Pons (tissue), 1 donor: ENCODE measurements at regions not wholly inside any gene's neighbourhood (a gene's known extent, or its start where the extent isn't known, plus 50 kb on each side); places are given as distances from the start of the nearest gene placed in this dataset.

Experiments used
- DNase-seq: peaks from one replicate; pipeline ENCODE4 v3.0.0-alpha.2; 2016; ENCODE audit warnings: low spot score

DNA sequence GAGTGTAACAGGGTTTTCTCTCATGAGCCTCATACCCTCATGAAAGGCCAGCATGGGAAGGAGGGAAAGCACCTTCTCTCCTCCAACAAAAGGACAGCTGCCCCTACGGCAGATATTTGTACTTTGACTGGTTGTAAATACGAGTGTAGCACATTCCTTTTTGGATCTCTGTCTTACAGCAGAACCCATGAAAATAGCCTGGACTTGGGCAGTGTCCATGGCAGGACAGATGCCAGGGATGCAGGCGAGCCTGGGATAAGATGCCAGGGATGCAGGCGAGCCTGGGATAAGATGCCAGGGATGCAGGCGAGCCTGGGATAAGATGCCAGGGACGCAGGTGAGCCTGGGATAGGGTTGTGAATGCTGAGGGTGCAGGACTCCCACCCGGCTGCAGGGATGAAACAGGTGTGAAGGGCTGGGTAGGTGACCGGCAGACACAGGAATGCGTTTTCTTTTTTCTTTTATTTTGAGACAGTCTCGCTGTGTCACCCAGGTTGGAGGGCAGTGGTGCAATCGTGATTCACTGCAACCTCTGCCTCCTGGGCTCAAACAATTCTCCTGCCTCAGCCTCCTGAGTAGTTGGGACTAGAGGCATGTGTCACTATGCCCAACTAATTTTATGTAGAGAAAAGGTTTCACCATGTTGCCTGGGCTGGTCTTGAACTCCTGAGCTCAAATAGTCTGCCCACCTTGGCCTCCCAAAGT lies 120.0 kb downstream of the BEGAIN start:
- DNase-seq = no peak

DNA sequence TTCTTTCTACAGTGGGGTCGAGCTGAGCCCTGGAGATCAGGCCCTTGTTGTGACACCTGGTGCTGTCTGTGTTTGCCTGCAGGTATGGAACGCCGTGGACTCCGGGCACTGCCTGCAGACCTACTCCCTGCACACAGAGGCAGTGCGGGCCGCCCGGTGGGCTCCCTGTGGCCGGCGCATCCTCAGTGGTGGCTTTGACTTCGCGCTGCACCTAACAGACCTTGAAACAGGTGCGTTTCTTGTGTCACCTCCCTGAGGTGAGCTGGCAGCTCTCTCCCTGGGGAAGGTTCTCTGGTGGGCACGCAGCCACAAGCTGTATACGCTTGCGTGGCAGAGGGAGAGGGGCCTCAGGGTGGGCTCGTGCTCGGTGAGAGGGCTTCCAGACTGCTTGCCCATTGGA lies 119.3 kb downstream of the BEGAIN start:
- no peak for DNase-seq

DNA sequence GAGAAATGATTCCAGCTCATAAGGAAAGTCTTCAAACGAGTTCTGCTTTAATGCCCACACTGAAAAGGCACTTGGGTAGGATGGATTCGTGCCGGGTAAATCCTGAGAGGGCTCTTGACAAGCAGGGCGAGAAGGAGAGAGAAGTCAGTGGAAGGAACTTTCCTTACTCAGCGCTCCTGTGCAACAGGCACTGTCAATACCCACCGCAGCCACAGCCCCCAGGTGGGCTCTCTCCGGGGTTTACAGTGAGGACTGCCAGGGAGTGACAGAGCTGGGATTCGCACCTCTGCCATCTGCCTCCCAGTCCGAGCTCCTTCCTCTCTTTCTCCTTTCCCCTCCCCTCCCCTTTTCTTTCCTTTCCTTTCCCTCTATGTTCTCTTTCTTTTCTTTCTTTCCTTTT lies 118.7 kb downstream of the BEGAIN start:
- DNase-seq = no peak

DNA sequence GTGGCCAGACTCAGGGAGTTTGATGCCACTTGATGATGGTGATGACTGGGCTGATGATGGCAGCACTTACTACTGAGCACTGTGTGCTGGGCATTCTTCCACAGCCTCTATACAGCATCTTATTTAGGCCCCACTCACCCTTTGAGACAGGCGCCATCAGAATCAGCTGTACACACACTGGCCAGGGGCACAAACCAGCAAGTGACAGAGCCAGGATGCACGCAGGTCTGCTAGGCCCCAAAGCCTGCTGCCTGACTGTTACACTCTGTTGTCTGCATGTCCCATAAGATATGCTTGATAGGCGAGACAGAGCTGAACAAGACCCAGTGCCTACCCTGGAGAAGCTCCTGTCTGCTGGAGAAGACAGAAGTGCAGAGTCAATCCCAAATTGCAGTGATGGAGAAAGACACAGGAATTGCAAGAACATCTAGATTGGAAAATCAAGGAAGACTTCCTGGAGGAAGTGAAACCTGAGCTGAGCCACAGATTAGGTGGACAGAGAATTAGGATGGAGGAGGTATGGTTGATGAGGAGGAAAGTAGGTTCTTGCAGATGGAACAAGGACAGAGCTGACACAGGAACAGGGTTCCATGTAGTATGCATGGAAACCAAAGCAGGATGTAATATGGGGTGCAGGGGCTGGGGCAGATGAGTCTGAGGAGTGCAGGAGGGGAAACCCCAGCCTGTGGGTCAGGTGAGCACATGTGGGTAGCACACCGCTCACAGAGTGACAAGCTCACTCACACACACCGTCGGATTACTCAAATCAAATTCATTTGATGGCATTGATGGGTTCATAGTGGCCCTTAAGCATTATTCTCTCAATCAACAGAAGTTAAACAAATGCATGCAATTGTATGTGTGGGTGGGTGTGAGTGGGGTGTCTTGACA lies 117.3 kb downstream of the BEGAIN start:
- DNase-seq = no peak

DNA sequence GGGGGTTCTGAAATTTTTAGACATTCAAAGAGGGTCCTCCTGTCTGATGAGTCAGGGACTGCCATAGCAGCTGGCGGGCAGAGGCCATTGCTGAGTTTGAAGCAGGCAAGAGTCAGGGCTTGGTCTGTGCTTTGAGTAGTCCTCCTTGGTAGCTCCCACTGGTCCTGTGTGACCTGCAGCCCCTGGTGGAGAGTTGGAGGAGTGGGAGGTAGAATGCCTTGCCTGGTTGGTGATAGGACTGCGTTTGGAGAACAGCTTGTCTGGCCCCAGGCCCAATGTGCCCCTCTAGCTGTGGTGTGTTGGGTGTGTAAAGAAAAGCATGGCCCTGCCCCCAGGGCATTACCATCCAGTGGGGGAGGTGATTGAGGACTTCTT lies 116.7 kb downstream of the BEGAIN start:
- no peak for DNase-seq

DNA sequence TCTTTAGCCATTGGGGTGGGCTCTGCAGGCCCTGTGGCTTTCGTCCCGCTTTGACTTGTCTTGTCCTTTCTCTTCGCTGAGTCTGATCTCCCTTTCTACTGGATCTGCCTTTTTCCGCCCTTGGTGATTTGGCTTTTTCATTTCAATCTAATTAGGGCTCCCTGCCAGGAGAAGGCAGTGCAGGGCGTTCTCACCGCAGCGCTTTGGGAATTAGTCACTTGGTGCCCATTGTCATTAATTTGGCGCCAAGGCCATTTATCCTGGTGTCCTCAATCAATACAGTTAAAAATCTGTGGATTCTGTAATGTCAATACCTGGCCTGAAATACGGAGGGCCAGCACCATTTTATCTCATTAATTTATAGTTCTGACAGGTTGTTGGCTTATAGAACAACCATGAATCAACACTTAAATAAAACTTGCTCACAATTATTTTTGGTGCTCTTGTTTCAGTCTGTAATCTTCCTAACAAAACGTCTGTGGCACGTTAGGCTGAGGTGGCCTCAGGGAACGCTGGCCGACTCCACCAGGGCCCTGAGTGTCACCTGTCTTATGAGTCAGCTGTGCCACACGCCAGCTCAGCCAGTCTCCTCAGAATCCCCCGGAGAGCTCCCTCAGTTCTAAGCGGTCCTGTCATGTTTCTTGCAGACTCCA lies 115.7 kb downstream of the BEGAIN start:
- no peak for DNase-seq

DNA sequence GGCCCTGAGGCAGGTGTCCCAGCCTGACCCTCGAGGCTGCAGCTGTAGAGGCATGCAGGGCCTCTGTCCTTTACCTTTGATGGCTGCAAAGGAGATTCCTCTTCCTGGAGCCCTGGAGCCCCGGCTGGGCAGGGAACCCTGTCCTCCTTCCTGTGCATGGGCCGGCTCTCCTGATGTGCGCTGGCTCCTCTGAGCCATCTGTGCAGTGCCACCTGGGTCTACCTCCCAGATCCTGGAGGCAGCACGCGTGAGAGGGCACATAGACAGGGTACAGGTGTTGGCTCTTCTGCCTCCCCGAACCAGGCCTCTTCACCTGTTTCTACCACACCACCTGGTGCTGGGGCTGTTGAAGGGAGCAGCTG lies 115.1 kb downstream of the BEGAIN start:
- DNase-seq = no peak

DNA sequence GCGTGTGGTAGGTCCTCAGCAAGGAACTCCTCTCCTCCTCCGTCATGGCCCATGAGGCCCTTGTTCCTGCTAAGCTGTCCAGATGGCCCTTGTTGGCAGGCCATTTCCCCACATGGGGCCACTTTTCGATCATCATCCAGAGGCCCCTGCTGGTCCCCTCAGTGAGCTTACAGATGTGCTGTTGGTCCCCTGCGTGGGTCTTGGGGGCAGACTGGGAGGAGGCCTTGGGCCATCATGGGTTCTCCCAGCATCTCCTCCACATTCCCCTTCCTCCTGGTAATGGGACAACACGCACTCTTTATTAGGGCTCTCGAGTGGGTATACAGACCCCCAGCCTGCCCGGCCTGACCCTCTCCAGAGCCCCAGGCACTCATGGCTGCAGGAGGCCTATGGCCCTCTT lies 114.7 kb downstream of the BEGAIN start:
- DNase-seq = no peak

DNA sequence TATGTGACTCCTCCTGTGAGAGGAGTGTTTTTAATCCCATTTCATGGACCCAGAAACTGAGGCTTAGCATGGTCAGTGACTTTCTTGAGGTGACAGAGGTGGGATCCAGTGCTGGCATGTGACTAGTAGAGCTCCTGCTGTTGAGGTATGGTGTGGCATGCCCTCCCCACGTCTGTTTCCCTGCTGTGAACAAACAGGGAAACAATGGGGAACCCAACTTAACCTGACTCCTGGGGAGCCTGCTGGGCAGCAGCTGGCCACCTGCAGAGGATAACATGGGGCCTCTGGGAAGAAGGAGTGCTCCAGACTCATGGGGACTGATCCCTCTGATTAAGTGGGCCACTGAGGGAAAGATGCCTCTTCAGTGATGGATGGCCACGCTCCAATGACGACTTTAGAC lies 114.0 kb downstream of the BEGAIN start:
- DNase-seq = no peak

DNA sequence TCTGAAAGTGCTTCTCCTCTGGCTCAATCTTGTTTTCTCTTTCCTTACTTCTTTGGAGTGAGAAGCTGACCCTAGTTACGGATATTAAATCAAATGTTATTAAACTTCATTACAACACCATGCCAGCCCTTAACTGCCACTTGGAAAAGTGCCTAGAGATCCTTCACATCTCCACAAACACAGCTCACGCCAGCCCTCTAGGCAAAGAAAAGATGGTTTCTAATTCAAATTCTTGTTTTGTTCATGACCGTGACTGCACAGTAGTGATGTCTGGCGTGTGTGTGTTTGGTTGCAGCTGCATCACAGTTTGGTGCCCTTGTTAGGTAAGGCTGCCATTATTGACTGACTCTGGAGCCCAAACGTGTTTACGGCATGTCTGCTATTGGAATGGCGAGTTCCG lies 113.0 kb downstream of the BEGAIN start:
- no peak for DNase-seq

DNA sequence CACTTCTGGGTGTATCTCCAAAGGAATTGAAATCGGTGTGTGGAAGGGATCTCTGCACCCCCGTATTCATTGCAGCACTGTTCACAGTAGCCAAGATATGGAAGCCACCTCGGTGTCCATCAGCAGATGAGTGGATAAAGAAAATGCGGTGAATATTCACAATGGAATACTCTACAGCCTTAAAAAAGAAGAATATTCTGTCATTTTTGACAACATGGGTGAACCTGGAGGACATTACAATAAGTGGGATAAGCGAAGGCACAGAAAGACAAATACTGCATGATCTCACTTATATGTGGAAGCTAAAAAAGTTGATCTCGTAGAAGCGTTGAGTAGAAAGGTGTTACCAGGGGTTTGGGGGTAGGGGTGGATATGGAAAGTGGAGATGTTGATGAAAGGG lies 111.9 kb downstream of the BEGAIN start:
- DNase-seq = no peak

DNA sequence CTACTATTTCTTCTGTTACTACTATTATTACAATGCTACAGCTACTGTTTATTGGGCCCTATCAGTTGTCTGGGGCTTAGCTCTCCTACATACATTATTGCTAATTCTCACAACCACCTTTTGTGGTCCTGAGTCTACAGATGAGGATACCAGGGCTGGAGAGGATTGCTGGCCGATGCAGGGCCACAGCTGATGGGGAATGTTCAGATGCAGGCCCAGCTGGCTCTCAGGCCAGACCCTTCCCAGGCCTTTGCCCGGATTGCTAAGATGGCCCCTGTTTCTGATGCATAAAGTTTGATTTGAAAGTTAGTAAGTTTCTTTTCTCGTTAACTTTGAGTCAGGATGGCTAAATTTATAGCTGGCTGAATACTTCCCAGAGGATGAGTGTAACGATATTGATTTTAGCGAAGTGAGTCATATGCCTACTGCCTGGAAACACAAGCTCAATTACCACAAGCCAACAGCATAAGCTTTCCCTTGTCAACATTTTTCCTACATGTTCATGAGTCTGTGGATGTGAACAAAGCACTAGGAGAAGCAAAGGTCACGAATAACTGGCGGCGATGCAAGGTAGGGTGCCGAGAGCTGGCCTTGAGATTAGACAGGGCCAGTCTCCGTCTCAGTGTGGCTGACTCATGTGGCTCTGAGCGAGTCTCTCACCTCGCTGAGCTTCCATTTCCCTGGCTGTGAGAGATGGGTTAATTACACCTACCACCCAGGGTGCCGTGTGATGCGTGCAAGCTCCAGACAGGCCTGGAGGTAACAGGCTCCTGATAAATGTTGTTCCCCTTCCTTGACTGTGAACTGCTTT lies 111.0 kb downstream of the BEGAIN start:
- DNase-seq = no peak

DNA sequence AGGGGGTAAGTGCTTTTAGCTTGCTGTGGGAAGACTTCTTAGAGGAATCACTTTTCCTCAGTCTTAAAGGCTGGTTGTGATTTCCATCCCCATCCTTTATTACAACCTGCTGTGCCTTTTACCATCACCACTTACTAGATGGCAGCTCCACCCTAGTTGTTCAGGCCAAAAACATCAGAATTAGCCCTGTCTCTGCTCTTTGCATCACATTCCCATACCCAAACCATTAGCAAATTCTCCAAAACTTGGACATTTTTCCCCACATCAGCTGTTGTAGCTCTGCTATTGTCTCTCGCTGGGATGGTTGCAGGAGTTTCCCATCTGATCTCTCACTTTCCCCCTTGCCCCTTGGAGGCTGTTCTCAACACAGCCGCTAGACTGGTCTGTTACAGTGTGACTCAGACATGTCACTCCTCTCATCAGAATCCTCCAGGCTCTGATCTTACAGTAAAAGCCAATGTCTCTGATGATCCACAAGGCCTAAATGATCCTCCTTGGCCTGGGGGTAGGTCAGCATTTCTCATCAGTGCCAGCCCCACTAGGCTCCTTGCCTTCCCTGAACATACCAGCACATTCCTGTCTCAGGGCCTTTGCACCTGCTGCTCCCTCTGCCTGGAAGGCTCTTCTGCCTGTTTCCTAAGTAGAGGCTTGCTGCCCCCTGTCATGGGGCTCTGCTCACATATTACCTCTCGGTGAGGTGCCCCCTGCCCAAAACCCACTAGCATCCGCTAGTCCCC lies 102.5 kb downstream of the BEGAIN start:
- no peak for DNase-seq

DNA sequence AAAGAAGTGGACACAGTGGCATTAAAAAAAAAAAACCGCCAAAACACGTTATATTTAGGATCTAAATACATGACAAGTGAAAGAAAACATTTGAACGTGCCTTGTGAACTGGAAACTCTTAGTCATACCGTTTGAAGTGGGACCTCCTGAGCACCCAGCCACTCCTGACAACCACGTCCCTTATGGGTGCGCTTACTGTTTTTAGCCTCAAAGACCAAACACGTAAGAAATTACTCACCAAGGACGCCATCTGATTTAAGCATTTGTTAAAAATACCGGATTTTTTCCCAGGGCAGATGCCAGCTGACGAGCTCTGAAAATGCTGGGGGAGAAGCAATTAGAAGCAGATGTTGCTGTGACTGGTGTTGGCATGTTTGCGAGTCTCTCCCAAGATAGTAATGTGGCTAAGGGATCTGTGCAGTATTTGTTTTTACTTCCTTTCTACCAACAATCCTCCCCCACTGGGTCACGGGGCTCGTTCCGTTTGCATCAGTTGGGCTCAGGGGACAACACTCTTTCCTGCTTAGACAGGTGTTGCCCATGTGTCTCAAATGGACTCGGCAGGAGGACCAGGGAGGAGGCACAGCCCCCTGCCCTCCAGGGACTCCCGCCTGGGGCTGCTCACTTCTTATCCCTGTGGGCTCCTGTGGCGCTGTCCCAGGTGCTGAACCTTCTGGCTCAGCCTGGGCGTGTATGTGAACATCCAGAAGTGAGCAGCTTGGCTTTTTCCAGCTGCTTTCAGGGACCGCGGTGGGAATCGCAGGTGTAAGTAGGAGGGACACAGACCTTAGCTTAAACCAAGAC lies 101.0 kb downstream of the BEGAIN start:
- peak; percentile 5 for DNase-seq
